ENCODE measurements at regions not wholly inside any gene's neighbourhood (a gene's known extent, or its start where the extent isn't known, plus 50 kb on each side); places are given as distances from the start of the nearest gene placed in this dataset.

DNA sequence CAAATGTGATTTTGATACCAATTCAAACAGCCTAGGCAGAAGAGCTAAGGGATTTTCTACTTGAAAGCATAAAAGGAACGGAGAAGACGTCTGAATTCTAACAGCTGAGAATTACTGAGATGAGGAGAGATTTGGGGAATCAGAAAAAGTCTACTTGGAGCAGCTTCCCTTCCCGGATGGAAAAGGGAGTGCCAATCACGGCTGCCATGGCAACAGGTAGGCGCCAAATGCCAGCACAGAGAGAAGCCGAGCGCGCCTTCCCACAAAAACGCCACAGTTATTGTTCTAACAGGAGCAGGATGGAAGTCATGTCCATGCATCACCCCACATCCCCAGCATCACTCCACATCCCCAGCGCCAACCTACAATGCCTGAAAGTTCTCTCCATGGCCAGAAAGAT, 63.5 kb upstream of the PRR20G start:
- no peak overlapping the region for H3K4me3 Mint-ChIP-seq
- no peaks in the 10 kb centered on the region for H3K4me1 Mint-ChIP-seq (ENCODE audit: low read depth)
- DNase-seq: no peak
- H3K36me3 Mint-ChIP-seq (ENCODE audit: low read depth): no peaks in the 10 kb centered on the region
- no peak overlapping the region for H3K27ac Mint-ChIP-seq
- peaks cover 10% of the 10 kb centered on the region for H3K9me3 Mint-ChIP-seq
- H3K27me3 Mint-ChIP-seq: peaks cover 9% of the 10 kb centered on the region

GRCh38 chr3:127350172-127351050, 62.6 kb upstream of the PRR20G start:
- Mint-ChIP-seq H3K36me3 (ENCODE audit: low read depth) (no peaks in the 10 kb centered on the region), H3K4me3 (no peak overlapping the region), H3K27ac (no peak overlapping the region), H3K4me1 (ENCODE audit: low read depth) (no peaks in the 10 kb centered on the region), H3K27me3 (peaks cover 14% of the 10 kb centered on the region), H3K9me3 (peaks cover 1% of the 10 kb centered on the region)
- DNase-seq: no peak

DNA sequence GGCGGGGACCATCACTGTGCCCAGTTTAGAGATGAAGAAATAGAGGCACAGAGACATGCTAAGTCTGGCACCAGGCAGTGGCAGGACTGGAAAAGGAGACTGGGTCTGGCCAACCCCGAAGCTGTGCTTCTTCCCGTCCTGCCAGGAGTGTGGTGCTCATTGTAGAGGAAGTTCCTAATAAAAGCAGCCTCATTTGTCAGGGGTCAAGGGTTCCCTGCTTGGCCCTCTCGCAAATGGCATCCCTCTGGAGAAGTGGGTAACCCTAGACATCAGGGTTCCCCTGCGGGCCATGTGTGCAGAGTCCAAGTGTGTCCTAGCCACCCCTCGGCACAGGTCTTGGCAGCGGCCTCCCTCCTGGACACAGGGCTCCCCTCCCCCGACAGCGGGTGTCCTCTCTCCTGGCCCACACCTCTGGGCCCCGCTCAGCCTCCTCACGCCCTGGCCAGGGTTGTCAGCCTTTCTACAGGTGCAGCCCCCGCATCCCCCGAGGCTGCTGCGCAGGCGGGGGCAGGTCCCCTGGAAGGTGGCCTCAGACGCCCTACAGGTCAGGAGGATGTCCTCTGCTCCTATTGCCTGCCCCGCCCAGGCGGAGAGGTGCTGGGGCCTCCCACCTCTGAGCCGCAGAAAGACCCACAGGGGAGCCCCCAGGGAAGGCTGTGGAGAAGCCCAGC, 61.8 kb upstream of the PRR20G start:
- H3K4me1 Mint-ChIP-seq (ENCODE audit: low read depth): no peaks in the 10 kb centered on the region
- no peaks in the 10 kb centered on the region for H3K36me3 Mint-ChIP-seq (ENCODE audit: low read depth)
- no peak for DNase-seq
- H3K4me3 Mint-ChIP-seq: no peak overlapping the region
- H3K9me3 Mint-ChIP-seq: no peaks in the 10 kb centered on the region
- H3K27ac Mint-ChIP-seq: no peak overlapping the region
- peaks cover 15% of the 10 kb centered on the region for H3K27me3 Mint-ChIP-seq

- DNase-seq: no peak
- Mint-ChIP-seq H3K4me3 (no peak overlapping the region), H3K4me1 (ENCODE audit: low read depth) (no peaks in the 10 kb centered on the region), H3K27me3 (peaks cover 45% of the 10 kb centered on the region), H3K27ac (no peak overlapping the region), H3K36me3 (ENCODE audit: low read depth) (no peaks in the 10 kb centered on the region), H3K9me3 (peaks cover 6% of the 10 kb centered on the region)
Observed at GRCh38 chr3:127342735-127343134, 54.9 kb upstream of the PRR20G start.

DNA sequence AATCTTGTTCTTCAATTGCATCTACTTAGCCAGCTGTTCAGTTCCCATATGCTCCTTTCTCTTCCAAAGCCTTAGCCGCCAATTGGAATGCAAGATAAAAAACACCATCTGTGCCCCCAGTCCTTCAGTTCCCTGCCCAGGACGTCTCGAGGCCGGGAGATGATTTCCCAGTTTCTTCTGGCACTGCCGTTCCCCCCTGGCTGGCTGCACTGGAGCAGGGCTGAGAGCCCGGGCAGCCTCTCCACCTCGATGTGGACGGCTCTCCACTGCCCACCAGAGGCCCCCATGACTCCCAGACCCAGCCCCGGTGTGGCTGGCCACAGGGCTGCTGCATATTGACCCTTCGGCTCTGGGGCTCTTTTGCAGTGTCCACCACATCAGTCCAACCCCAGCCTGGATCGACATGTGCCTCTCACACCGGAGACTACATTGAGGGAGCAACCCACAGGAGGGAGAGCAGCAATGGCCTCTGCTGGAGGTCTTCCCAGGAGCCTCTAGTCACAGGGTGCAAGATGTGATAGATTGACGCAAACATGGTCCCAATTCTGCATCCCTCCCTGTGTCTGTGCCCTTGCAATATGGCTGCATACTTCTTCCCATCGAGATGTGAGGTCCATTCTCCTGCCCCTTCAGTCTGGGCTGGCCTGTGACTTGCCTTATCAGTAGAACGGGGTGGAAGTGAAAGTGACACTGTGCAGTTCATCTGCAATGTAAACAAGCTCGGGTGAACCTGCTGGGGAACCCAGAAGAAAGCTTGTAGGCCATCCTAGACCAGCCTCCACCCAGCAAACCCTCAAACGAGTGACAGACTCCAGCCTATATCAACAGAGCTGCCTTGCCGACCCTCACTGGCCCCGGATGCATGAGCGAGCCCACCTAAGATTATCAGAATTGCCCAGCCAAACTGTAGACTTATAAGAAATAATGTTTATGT, 52.3 kb upstream of the PRR20G start:
- Mint-ChIP-seq H3K4me1 (ENCODE audit: low read depth) (no peaks in the 10 kb centered on the region), H3K27ac (no peak overlapping the region), H3K4me3 (no peak overlapping the region), H3K27me3 (peaks cover 56% of the 10 kb centered on the region), H3K9me3 (peaks cover 6% of the 10 kb centered on the region), H3K36me3 (ENCODE audit: low read depth) (no peaks in the 10 kb centered on the region)
- DNase-seq: no peak

- H3K4me1 Mint-ChIP-seq (ENCODE audit: low read depth): no peaks in the 10 kb centered on the region
- H3K36me3 Mint-ChIP-seq (ENCODE audit: low read depth): no peaks in the 10 kb centered on the region
- H3K9me3 Mint-ChIP-seq: peaks cover 11% of the 10 kb centered on the region
- H3K27me3 Mint-ChIP-seq: peaks cover 57% of the 10 kb centered on the region
- no peak overlapping the region for H3K4me3 Mint-ChIP-seq
- DNase-seq: no peak
- no peak overlapping the region for H3K27ac Mint-ChIP-seq
Observed at GRCh38 chr3:127339016-127339415, 51.2 kb upstream of the PRR20G start.

DNA sequence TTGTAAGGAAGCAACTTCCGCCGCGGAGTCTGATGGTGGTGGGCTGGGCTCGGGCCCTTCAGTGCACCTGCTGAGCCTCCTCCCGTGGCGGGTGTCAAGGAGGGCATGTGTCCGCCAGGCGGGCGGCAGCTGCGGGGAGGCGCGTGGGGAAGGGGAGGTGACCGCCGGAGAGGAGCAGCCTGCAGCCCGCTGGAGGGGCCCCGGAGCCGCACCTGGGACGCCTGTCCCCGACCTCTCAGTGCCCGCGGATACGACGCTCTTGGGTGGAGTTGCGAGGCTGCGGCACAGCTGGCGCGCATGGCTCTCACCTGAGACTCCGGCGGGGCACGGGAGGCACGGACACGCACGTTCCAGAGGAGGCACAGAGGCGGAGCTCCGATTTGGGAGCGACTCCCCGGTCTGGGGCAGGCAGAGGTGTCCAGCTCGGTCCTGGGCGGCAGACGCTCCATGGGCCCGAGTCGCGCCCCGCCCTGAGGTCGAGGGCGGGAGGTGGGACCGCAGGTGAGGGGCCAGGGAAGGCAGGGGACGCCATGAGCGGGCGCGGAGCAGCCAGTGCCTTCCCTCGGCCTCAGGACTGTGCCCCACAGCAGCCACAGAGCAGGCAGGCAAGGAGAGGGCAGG, 50.2 kb upstream of the PRR20G start:
- Mint-ChIP-seq H3K4me3 (no peak overlapping the region), H3K27ac (no peak overlapping the region), H3K36me3 (ENCODE audit: low read depth) (no peaks in the 10 kb centered on the region), H3K27me3 (peaks cover 57% of the 10 kb centered on the region), H3K4me1 (ENCODE audit: low read depth) (no peaks in the 10 kb centered on the region), H3K9me3 (peaks cover 11% of the 10 kb centered on the region)
- no peak for DNase-seq
